ENCODE measurements at regions not wholly inside any gene's neighbourhood (a gene's known extent, or its start where the extent isn't known, plus 50 kb on each side); places are given as distances from the start of the nearest gene placed in this dataset.

DNA sequence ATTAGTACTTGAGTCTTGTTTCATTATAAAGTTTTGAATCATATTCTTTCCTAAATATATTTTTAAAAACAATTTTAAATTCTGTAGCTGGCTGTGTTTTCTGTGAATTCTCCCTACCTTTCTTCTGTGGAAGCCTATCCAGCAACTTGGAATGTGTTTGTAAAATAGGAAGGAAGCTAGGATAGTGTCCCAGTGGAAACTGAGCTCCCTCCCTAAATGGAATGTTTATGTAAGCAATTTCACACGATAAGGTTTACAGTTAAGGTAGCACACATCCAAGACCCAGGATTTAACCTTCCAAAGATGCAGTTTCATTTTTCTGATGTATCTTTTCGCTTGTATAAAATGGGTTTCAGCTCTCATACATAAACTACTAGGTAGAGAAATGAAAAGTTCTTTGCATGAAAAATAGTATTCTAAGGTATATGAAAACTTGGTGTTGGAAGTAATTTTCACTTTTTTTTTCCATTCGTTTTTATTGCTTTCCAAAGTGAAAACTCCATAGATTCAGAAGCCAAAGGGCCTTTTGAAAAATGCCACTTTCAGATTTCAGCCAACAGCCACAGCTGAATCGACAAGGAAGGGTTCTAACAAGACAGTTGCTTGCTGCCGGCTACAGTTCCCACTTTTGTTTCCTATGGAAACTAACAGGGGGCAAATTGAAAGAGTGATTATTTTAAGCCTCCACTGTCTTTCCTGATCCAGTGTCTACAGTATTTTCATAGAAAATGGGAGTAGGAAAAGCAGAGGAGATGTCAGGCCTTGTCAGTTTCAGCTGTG lies 405.1 kb upstream of the POU3F3 start:
- TF ChIP-seq POLR2A (IDR thresholded peaks at IDR 0.05) (no peak), POLR2AphosphoS5 (IDR thresholded peaks at IDR 0.05) (no peak)
- TF ChIP-seq, protein P1, sequence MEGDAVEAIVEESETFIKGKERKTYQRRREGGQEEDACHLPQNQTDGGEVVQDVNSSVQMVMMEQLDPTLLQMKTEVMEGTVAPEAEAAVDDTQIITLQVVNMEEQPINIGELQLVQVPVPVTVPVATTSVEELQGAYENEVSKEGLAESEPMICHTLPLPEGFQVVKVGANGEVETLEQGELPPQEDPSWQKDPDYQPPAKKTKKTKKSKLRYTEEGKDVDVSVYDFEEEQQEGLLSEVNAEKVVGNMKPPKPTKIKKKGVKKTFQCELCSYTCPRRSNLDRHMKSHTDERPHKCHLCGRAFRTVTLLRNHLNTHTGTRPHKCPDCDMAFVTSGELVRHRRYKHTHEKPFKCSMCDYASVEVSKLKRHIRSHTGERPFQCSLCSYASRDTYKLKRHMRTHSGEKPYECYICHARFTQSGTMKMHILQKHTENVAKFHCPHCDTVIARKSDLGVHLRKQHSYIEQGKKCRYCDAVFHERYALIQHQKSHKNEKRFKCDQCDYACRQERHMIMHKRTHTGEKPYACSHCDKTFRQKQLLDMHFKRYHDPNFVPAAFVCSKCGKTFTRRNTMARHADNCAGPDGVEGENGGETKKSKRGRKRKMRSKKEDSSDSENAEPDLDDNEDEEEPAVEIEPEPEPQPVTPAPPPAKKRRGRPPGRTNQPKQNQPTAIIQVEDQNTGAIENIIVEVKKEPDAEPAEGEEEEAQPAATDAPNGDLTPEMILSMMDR (IDR thresholded peaks at IDR 0.05), result no peak
